ENCODE measurements at regions not wholly inside any gene's neighbourhood (a gene's known extent, or its start where the extent isn't known, plus 50 kb on each side); places are given as distances from the start of the nearest gene placed in this dataset.

DNA sequence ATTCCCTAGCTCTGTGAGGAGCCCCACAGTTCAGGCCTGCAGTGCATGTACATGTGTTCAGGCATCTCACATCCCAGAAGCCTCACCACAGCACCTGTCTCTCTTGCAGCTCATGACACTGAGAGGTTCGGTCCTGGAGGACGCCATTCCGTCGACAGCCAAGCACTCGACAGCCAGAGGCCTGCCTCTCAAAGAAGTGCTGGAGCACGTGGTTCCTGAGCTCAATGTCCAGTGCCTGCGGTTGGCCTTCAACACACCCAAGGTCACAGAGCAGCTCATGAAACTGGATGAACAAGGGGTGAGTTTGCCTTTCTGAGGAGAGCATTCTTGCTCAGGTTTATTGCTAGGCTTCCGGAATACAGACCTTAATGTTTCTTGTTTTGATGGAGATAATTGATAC lies 308.3 kb upstream of the RGS6 start:
- TF ChIP-seq CTCF (IDR thresholded peaks at IDR 0.05) (no peak), POLR2A (IDR thresholded peaks at IDR 0.05) (no peak)

Data from lower leg skin (tissue), 3 donors.